ENCODE measurements at regions not wholly inside any gene's neighbourhood (a gene's known extent, or its start where the extent isn't known, plus 50 kb on each side); places are given as distances from the start of the nearest gene placed in this dataset.
A peak's percentile ranks its signal among the peaks of the same experiment; 100 is the strongest.

GRCh38 chr3:8319935-8320634 is 181.5 kb upstream of the LMCD1 start:
- Mint-ChIP-seq H3K9me3 (no peaks in the 10 kb centered on the region), H3K4me1 (ENCODE audit: low read depth) (peaks cover 5% of the 10 kb centered on the region), H3K36me3 (ENCODE audit: low read depth) (no peaks in the 10 kb centered on the region), H3K27ac (no peak overlapping the region), H3K4me3 (no peak overlapping the region), H3K27me3 (no peaks in the 10 kb centered on the region)
- H3K4me1 ChIP-seq (ENCODE audit: insufficient read depth, low read length) = peaks cover 5% of the 10 kb centered on the region
- no peak overlapping the region for H3K27ac ChIP-seq (ENCODE audit: low read depth in 1 of 2, low read length in 2 of 2)
- POLR2A ChIA-PET = no interaction called here
- no peak overlapping the region for H3K4me3 ChIP-seq (ENCODE audit: low read length)
- no peaks in the 10 kb centered on the region for H3K36me3 ChIP-seq (ENCODE audit: insufficient read depth, low read length)
- CTCF ChIA-PET = no interaction called here
- no peaks in the 10 kb centered on the region for H3K27me3 ChIP-seq (ENCODE audit: control insufficient read depth in 1 of 2, insufficient read depth in 2 of 2, low read length in 2 of 2)
- no peak for TF ChIP-seq CTCF (IDR thresholded peaks at IDR 0.05)
- DNase-seq = no peak
- intact Hi-C loops (cut with DNase I, micrococcal nuclease) = loop anchor here in 1 of 2 experiments (10.0 kb wide), 1 partner anchor 305 kb away; no protein-coding TSS in a partner anchor
- H3K9me3 ChIP-seq (ENCODE audit: control insufficient read depth in 1 of 2, insufficient read depth in 1 of 2, low read length in 2 of 2) = no peaks in the 10 kb centered on the region
- ATAC-seq (ENCODE audit: poor library complexity) = no peak

GRCh38 chr3:8320711-8321458 is 180.7 kb upstream of the LMCD1 start:
- peaks cover 6% of the 10 kb centered on the region for H3K4me1 Mint-ChIP-seq (ENCODE audit: low read depth)
- no peak overlapping the region for H3K4me3 ChIP-seq (ENCODE audit: low read length)
- H3K27ac ChIP-seq (ENCODE audit: low read depth in 1 of 2, low read length in 2 of 2) = no peak overlapping the region
- no peak for DNase-seq
- H3K4me3 Mint-ChIP-seq = no peak overlapping the region
- H3K4me1 ChIP-seq (ENCODE audit: insufficient read depth, low read length) = peaks cover 5% of the 10 kb centered on the region
- no peak for ATAC-seq (ENCODE audit: poor library complexity)
- H3K27ac Mint-ChIP-seq = no peak overlapping the region
- no peaks in the 10 kb centered on the region for H3K36me3 ChIP-seq (ENCODE audit: insufficient read depth, low read length)
- ChIA-PET CTCF (interaction anchor here (1.2 kb wide), 1 partner anchor 19 kb away, joined by 3 read pairs; no protein-coding TSS in a partner anchor), POLR2A (no interaction called here)
- H3K9me3 ChIP-seq (ENCODE audit: control insufficient read depth in 1 of 2, insufficient read depth in 1 of 2, low read length in 2 of 2) = peaks cover 0 to 4% of the 10 kb centered on the region in 2 experiments
- H3K36me3 Mint-ChIP-seq (ENCODE audit: low read depth) = no peaks in the 10 kb centered on the region
- H3K9me3 Mint-ChIP-seq = no peaks in the 10 kb centered on the region
- H3K27me3 Mint-ChIP-seq = no peaks in the 10 kb centered on the region
- TF ChIP-seq CTCF (IDR thresholded peaks at IDR 0.05) = no peak
- intact Hi-C loops (cut with DNase I, micrococcal nuclease) = loop anchor here in 1 of 2 experiments (10.0 kb wide), 1 partner anchor 304 kb away; no protein-coding TSS in a partner anchor
- no peaks in the 10 kb centered on the region for H3K27me3 ChIP-seq (ENCODE audit: control insufficient read depth in 1 of 2, insufficient read depth in 2 of 2, low read length in 2 of 2)

GRCh38 chr3:8324747-8325146 is 176.9 kb upstream of the LMCD1 start:
- Mint-ChIP-seq H3K27ac (no peak overlapping the region), H3K27me3 (no peaks in the 10 kb centered on the region), H3K4me1 (ENCODE audit: low read depth) (peaks cover 30% of the 10 kb centered on the region), H3K9me3 (no peaks in the 10 kb centered on the region), H3K4me3 (no peak overlapping the region), H3K36me3 (ENCODE audit: low read depth) (no peaks in the 10 kb centered on the region)
- CTCF ChIA-PET = interaction anchor here (1.1 to 2.9 kb wide), 5 partner anchors 12 to 93 kb away, joined by 3 to 71 read pairs (median 3); no protein-coding TSS in a partner anchor
- peaks cover 17% of the 10 kb centered on the region for H3K4me1 ChIP-seq (ENCODE audit: insufficient read depth, low read length)
- no peaks in the 10 kb centered on the region for H3K27me3 ChIP-seq (ENCODE audit: control insufficient read depth in 1 of 2, insufficient read depth in 2 of 2, low read length in 2 of 2)
- H3K4me3 ChIP-seq (ENCODE audit: low read length) = no peak overlapping the region
- ATAC-seq (ENCODE audit: poor library complexity) (peak; percentile 81), DNase-seq (peak; percentile 22 to 80 (median 49))
- no peak overlapping the region for H3K27ac ChIP-seq (ENCODE audit: low read depth in 1 of 2, low read length in 2 of 2)
- H3K9me3 ChIP-seq (ENCODE audit: control insufficient read depth in 1 of 2, insufficient read depth in 1 of 2, low read length in 2 of 2) = peaks cover 0 to 5% of the 10 kb centered on the region in 2 experiments
- no peaks in the 10 kb centered on the region for H3K36me3 ChIP-seq (ENCODE audit: insufficient read depth, low read length)
- TF ChIP-seq CTCF (IDR thresholded peaks at IDR 0.05) = peak; percentile 43
- POLR2A ChIA-PET = interaction anchor here (1.2 to 1.7 kb wide), 2 partner anchors 32 to 93 kb away, joined by 6 to 17 read pairs; no protein-coding TSS in a partner anchor
- intact Hi-C loops (cut with DNase I, micrococcal nuclease) = loop anchor here (1.0 to 10.0 kb wide), 3 partner anchors 43 to 300 kb away; no protein-coding TSS in a partner anchor

Measured in CD4-positive, alpha-beta T cell (primary cell).